HEK293 (cell line): ENCODE measurements at regions not wholly inside any gene's neighbourhood (a gene's known extent, or its start where the extent isn't known, plus 50 kb on each side); places are given as distances from the start of the nearest gene placed in this dataset.

Experiments used
- ATF2 ChIP-seq: fragments of 450-650 bp; formaldehyde crosslinking; IDR thresholded peaks from 2 replicates; pipeline ENCODE4 v1.5.1; 2016; ENCODE audit warnings: missing biosample characterization, missing genetic modification characterization, low read depth
- CTCF ChIP-seq: fragments of 450-650 bp; formaldehyde crosslinking; IDR thresholded peaks from 2 replicates; pipeline ENCODE4 v1.5.1; 2016; ENCODE audit warnings: missing biosample characterization, missing genetic modification characterization
- HOXA7 ChIP-seq: sonication (generic); formaldehyde crosslinking; IDR thresholded peaks from 2 replicates; pipeline ENCODE4 v1.8.1; 2022; ENCODE audit warnings: missing genetic modification reagents, borderline replicate concordance
- PBX3 ChIP-seq: sonication (generic); formaldehyde crosslinking; IDR thresholded peaks from 2 replicates; pipeline ENCODE4 v1.8.1; 2022; ENCODE audit warnings: mild to moderate bottlenecking, moderate library complexity, missing genetic modification reagents
- SP3 ChIP-seq: fragments of 450-650 bp; formaldehyde crosslinking; IDR thresholded peaks from 2 replicates; pipeline ENCODE4 v1.5.1; 2016; ENCODE audit warnings: missing biosample characterization, missing genetic modification characterization
- ZBTB20 ChIP-seq: fragments of 450-650 bp; formaldehyde crosslinking; IDR thresholded peaks from 2 replicates; pipeline ENCODE4 v1.5.1; 2016; ENCODE audit warnings: missing biosample characterization, missing genetic modification characterization
- ZNF133 ChIP-seq: fragments of 450-650 bp; formaldehyde crosslinking; IDR thresholded peaks from 2 replicates; pipeline ENCODE4 v1.5.1; 2016; ENCODE audit warnings: missing biosample characterization, missing genetic modification characterization
- ZNF184 ChIP-seq: fragments of 450-650 bp; IDR thresholded peaks from 2 replicates; pipeline ENCODE4 v1.5.1; 2018; ENCODE audit warnings: missing biosample characterization, mild to moderate bottlenecking, missing genetic modification characterization
- ZNF449 ChIP-seq: fragments of 450-650 bp; formaldehyde crosslinking; IDR thresholded peaks from 2 replicates; pipeline ENCODE4 v1.5.1; 2017; ENCODE audit warnings: missing biosample characterization, mild to moderate bottlenecking, missing genetic modification characterization, moderate library complexity
- ZNF473 ChIP-seq: fragments of 450-650 bp; formaldehyde crosslinking; IDR thresholded peaks from 2 replicates; pipeline ENCODE4 v1.5.1; 2017; ENCODE audit warnings: missing biosample characterization, missing genetic modification characterization
- ZNF610 ChIP-seq: fragments of 450-650 bp; formaldehyde crosslinking; IDR thresholded peaks from 2 replicates; pipeline ENCODE4 v1.5.1; 2016; ENCODE audit warnings: missing biosample characterization, missing genetic modification characterization, borderline replicate concordance

- TF ChIP-seq ZNF184 (tag by site-specific recombination): no peak
- TF ChIP-seq PBX3 (CRISPR knock-in tag): no peak
- no peak for TF ChIP-seq ZNF449 (tag by site-specific recombination)
- no peak for TF ChIP-seq CTCF (tag by site-specific recombination)
- TF ChIP-seq ZNF473: no peak
- no peak for TF ChIP-seq ZBTB20 (tag by site-specific recombination)
- TF ChIP-seq SP3: no peak
- TF ChIP-seq ATF2 (tag by site-specific recombination): no peak
- no peak for TF ChIP-seq ZNF610 (tag by site-specific recombination)
- TF ChIP-seq HOXA7: no peak
- TF ChIP-seq ZNF133 (tag by site-specific recombination): no peak
Measured at GRCh38 chr6:90368601-90369000, 72.0 kb upstream of the BACH2 start.
